ENCODE measurements at regions not wholly inside any gene's neighbourhood (a gene's known extent, or its start where the extent isn't known, plus 50 kb on each side); places are given as distances from the start of the nearest gene placed in this dataset.

DNA sequence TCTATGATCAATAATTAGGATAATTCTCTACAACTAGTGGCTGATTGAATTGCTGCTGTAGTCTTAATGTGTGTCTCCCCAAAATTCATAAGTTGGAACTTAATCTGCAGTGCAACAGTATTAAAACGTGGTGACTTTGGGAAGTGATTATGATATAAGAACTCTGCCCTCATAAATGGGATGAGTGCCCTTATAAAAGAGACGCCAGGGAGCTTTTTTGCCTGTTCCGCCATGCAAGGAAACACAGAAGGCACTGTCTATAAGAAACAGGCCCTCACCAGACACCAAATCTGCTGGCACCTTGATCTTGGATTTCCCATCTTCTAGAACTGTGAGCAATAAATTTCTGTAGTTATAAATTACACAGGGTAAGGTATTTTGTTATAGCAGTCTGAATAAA, 161.0 kb downstream of the ALX1 start:
- DNase-seq (ENCODE audit: low spot score): no peak
- in situ Hi-C loops (cut with MboI; ENCODE audit: low pct_unique_long_range_greater_than_20kb, low sequenced_read_pairs, unreplicated experiment): no loop called here
- TF ChIP-seq CTCF (IDR thresholded peaks at IDR 0.05; ENCODE audit: extremely low read depth, insufficient read depth, missing control alignments): no peak

DNA sequence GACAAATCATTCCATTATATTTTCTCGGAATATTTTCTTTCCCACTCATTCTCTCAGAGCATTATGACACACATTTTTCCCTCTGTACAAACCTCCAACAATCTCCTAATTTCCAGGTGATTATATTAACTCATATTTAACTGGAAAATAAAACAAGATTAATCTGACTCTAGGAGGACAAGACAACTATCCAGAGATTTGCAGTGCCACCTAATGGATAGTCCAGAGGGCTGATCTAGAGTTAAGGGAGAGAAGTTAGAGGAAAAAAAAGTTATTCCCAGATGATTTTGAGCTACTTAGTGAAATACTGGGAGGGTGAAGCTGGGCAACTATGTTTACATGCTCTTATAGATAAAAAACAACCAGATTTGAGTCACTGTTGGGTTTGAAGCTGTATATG, 161.7 kb downstream of the ALX1 start:
- peak; percentile 34 for TF ChIP-seq CTCF (IDR thresholded peaks at IDR 0.05; ENCODE audit: extremely low read depth, insufficient read depth, missing control alignments)
- no peak for DNase-seq (ENCODE audit: low spot score)
- in situ Hi-C loops (cut with MboI; ENCODE audit: low pct_unique_long_range_greater_than_20kb, low sequenced_read_pairs, unreplicated experiment): no loop called here

DNA sequence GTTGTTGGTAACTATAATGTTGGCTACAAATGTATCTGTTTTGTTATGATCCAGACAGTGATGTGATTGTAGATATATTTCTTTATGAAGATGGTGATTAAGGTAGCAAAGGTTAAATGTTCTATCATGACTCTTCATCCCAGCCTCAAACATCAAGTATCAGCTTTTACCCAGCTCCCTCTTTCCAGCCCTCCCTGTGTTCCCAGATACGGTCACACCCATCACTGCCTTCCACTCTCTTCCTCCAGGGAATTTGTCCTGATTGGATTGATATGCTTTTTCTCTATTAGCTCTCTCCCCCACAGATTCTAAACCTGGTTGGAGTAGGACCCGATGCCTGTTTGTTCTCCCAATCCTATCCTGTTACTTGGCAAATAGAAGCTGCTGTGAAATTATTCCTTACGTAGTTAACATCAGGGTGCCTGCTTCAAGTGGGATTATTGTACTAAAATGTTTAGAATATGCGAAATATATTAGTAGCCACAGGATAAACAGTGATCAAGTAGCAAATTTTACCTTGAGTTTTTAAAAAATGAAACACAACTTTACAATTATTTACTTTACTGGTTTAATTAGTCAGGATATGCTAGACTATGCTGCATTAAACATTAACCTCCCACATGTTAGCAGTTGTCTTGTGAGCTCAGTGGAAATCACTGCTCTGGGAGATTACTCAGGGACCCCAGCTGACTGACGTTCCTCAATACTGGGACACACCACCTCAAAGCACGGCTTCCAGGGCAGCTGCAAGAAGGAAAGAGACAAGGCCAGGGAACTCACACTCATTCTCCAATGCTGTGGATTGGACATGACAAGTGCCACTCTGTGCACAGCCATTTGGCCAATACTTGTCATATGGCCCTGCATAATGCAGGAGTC, 165.3 kb downstream of the ALX1 start:
- DNase-seq (ENCODE audit: low spot score): no peak
- TF ChIP-seq CTCF (IDR thresholded peaks at IDR 0.05; ENCODE audit: extremely low read depth, insufficient read depth, missing control alignments): no peak
- in situ Hi-C loops (cut with MboI; ENCODE audit: low pct_unique_long_range_greater_than_20kb, low sequenced_read_pairs, unreplicated experiment): no loop called here

DNA sequence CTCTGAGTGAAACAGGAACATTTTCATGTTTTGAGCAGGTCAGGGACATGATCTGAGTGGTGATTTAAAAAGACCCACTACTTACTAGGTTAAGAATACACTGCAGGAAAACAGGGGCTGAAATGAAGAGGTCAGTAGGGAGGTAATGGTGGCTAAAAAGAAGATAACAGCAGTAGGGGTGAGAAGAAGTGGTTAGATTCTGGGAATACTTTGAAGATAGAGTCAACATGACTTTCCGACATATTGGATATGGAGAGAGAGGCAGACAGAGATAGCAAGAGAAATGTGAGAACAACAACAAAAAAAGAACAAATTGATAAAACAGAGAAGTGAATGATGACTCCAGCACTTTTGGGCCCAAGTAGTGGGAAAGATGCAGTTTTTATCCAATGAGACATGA, 168.0 kb downstream of the ALX1 start:
- TF ChIP-seq CTCF (IDR thresholded peaks at IDR 0.05; ENCODE audit: extremely low read depth, insufficient read depth, missing control alignments): no peak
- in situ Hi-C loops (cut with MboI; ENCODE audit: low pct_unique_long_range_greater_than_20kb, low sequenced_read_pairs, unreplicated experiment): no loop called here
- DNase-seq (ENCODE audit: low spot score): no peak

GRCh38 chr12:85448548-85449139, 168.6 kb downstream of the ALX1 start:
- TF ChIP-seq CTCF (IDR thresholded peaks at IDR 0.05; ENCODE audit: extremely low read depth, insufficient read depth, missing control alignments): peak; percentile 7
- in situ Hi-C loops (cut with MboI; ENCODE audit: low pct_unique_long_range_greater_than_20kb, low sequenced_read_pairs, unreplicated experiment): no loop called here
- DNase-seq (ENCODE audit: low spot score): peak; percentile 11

DNA sequence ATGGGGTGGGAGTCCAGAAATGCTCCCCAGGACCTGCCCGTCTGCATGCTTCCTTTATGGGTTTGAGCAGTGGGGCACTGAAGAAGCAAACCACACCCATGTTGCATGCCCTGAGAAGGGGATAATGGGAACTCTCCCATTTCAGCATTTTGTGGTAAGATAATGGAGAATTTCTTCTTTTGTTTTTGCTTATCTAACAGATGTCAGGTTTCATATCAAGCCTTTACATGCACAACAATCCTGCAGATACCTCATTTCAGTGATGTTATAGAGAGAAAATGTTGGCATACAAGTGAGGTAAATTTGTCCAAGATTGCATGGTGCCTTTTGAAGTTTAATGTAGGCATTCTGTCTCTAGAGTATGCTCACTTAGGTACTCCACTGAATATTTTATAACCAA, 177.0 kb downstream of the ALX1 start:
- no peak for DNase-seq (ENCODE audit: low spot score)
- in situ Hi-C loops (cut with MboI; ENCODE audit: low pct_unique_long_range_greater_than_20kb, low sequenced_read_pairs, unreplicated experiment): no loop called here

More for the DNA sequence above, 177.0 kb downstream of the ALX1 start:
- TF ChIP-seq CTCF (IDR thresholded peaks at IDR 0.05; ENCODE audit: extremely low read depth, insufficient read depth, missing control alignments): no peak
